Neutrophil (primary cell): ENCODE measurements at regions not wholly inside any gene's neighbourhood (a gene's known extent, or its start where the extent isn't known, plus 50 kb on each side); places are given as distances from the start of the nearest gene placed in this dataset.
"Not testable (repeated sequence)": the region's sequence is repeated elsewhere in the genome, so short reads cannot be mapped to it uniquely, and the experiment has no call there.

Source experiments
- H3K27ac ChIP-seq: fragments of 200-600 bp; sonication (generic); 2 replicates; pipeline ENCODE4 v1.5.1; 2016; ENCODE audit warnings: mild to moderate bottlenecking, moderate library complexity
- H3K27me3 ChIP-seq: fragments of 200-600 bp; sonication (generic); 2 replicates; pipeline ENCODE4 v1.6.0; 2016; ENCODE audit warnings: mild to moderate bottlenecking
- H3K36me3 ChIP-seq: fragments of 200-600 bp; sonication (generic); 2 replicates; pipeline ENCODE4 v1.5.1; 2017
- H3K4me1 ChIP-seq, 2 experiments: fragments of 200-600 bp in 1 of 2; sonication (generic) in 1 of 2; 1 replicate in 1 of 2; 2 replicates in 1 of 2; pipeline versions ENCODE4 v1.5.1 to v1.6.1; 2013 to 2016; ENCODE audit warnings: low read depth in 1 of 2, low read length in 1 of 2, mild to moderate bottlenecking in 1 of 2, moderate library complexity in 1 of 2; ENCODE audit not compliant: control insufficient read depth in 1 of 2, insufficient read depth in 1 of 2
- H3K4me3 ChIP-seq, 2 experiments: fragments of 200-600 bp in 1 of 2; sonication (generic) in 1 of 2; 1 replicate in 1 of 2; 2 replicates in 1 of 2; pipeline ENCODE4 v1.5.1; 2013 to 2016; ENCODE audit warnings: low read depth in 1 of 2, low read length in 1 of 2, mild to moderate bottlenecking in 1 of 2, moderate library complexity in 1 of 2
- H3K9me3 ChIP-seq: fragments of 200-600 bp; sonication (generic); 2 replicates; pipeline ENCODE4 v1.5.1; 2016
- CTCF ChIP-seq: fragments of 200-600 bp; sonication (generic); IDR thresholded peaks from 2 replicates; pipeline ENCODE4 v1.5.1; 2016; ENCODE audit warnings: antibody characterized with exemption

GRCh38 chr9:97099540-97099939 lies 60.6 kb upstream of the CTSV start:
- H3K4me1 ChIP-seq, H3K36me3 ChIP-seq, H3K9me3 ChIP-seq, H3K27ac ChIP-seq, H3K4me3 ChIP-seq: not testable (repeated sequence)
- H3K27me3 ChIP-seq, result peaks cover 31% of the 10 kb centered on the region

- peaks cover 41% of the 10 kb centered on the region for H3K27me3 ChIP-seq
- no peaks in the 10 kb centered on the region for H3K9me3 ChIP-seq
- no peak for TF ChIP-seq CTCF
These were observed 57.9 kb upstream of the CTSV start for GRCh38 chr9:97096793-97097192.

GRCh38 chr9:97089361-97089760 lies 50.4 kb upstream of the CTSV start:
- H3K4me1 ChIP-seq, H3K9me3 ChIP-seq, H3K36me3 ChIP-seq, H3K27ac ChIP-seq, H3K4me3 ChIP-seq: not testable (repeated sequence)
- H3K27me3 ChIP-seq, result peaks cover 77% of the 10 kb centered on the region

More at GRCh38 chr9:97096793-97097192, 57.9 kb upstream of the CTSV start:
- no peaks in the 10 kb centered on the region for H3K4me1 ChIP-seq
- H3K36me3 ChIP-seq, result no peaks in the 10 kb centered on the region
- no peak overlapping the region for H3K27ac ChIP-seq
- no peak overlapping the region for H3K4me3 ChIP-seq
